ENCODE measurements at regions not wholly inside any gene's neighbourhood (a gene's known extent, or its start where the extent isn't known, plus 50 kb on each side); places are given as distances from the start of the nearest gene placed in this dataset.

DNA sequence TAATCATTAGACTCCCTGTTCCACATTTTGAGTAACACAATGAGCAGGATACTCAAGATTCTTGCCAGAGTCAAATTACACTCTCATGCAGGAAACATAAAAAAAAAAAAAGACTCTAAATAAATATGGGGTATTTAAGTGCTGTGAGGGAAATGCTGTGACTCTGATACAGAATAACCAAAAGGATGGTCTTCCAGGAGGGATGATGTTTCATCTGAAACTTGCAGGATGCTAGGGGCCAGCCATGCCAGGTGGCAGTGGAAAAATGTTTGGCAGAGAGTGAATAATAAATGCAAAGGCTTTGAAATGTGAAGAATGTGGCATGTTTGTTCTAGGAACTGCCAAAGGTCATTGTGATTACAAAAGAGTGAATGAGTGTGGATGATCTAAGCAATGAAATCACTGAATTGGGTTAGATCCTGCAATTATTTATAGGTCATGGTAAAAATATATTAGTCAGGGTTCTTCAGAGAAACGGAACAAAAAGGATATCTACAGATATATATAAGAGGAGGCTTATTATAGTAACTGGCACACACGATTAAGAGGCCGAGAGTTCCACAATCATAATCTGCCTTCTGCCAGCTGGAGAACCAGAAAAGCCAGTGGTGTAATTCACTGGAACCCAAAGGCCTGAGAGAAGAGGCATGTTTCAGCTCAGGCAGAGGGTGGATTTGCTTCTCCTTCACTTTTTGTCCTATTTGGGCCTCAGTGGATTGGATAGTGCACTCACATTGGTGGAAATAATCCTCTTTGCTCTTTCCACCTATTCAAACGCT lies 1832.8 kb upstream of the MIR17HG start:
- TF ChIP-seq, protein P1, sequence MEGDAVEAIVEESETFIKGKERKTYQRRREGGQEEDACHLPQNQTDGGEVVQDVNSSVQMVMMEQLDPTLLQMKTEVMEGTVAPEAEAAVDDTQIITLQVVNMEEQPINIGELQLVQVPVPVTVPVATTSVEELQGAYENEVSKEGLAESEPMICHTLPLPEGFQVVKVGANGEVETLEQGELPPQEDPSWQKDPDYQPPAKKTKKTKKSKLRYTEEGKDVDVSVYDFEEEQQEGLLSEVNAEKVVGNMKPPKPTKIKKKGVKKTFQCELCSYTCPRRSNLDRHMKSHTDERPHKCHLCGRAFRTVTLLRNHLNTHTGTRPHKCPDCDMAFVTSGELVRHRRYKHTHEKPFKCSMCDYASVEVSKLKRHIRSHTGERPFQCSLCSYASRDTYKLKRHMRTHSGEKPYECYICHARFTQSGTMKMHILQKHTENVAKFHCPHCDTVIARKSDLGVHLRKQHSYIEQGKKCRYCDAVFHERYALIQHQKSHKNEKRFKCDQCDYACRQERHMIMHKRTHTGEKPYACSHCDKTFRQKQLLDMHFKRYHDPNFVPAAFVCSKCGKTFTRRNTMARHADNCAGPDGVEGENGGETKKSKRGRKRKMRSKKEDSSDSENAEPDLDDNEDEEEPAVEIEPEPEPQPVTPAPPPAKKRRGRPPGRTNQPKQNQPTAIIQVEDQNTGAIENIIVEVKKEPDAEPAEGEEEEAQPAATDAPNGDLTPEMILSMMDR (IDR thresholded peaks at IDR 0.05; ENCODE audit: insufficient read depth, low read length), result no peak
- TF ChIP-seq POLR2AphosphoS5 (IDR thresholded peaks at IDR 0.05; ENCODE audit: low read depth), result no peak
